NCI-H2081 (cell line): ENCODE measurements at regions not wholly inside any gene's neighbourhood (a gene's known extent, or its start where the extent isn't known, plus 50 kb on each side); places are given as distances from the start of the nearest gene placed in this dataset.
"Not testable (repeated sequence)": the region's sequence is repeated elsewhere in the genome, so short reads cannot be mapped to it uniquely, and the experiment has no call there.

ENCODE experiments used
- DNase-seq, 2 experiments: peaks; one replicate each; lab custom pipeline; 2025; lab: John Stamatoyannopoulos, UW

- DNase-seq = no peak
Measured at GRCh38 chr6:8361259-8361658, 74.1 kb downstream of the SLC35B3 start.

- no peak for DNase-seq
Measured at GRCh38 chr6:8352966-8353340, 82.4 kb downstream of the SLC35B3 start.

GRCh38 chr6:8352335-8352965, 82.9 kb downstream of the SLC35B3 start:
- DNase-seq = peak; percentile 35 to 81

- no peak for DNase-seq
Measured at GRCh38 chr6:8343600-8343999, 91.7 kb downstream of the SLC35B3 start.

- DNase-seq = no peak
Measured at GRCh38 chr6:8342241-8342819, 93.0 kb downstream of the SLC35B3 start.

DNA sequence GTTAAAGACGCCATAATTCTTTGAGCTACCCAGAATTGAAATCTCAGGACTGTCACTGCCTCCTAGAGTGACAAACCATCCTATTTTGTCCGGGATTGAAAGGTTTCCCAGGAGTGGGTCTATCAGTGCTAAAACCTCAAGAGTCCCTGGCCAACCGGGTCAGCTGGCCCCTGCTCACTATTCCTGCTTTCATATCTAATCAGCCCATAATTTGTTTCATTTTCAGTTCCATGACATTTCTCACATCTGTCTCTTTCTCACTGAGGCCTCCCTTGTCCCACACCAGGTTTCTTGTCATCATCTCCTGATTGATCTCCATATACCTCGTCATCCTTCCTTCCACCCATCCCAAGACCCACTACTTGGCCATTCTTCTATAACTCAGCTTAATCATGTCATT, 98.2 kb downstream of the SLC35B3 start:
- DNase-seq = no peak

GRCh38 chr6:8336406-8337057, 98.8 kb downstream of the SLC35B3 start:
- DNase-seq = no peak

- no peak for DNase-seq
Measured at GRCh38 chr6:8335896-8336295, 99.4 kb downstream of the SLC35B3 start.

DNA sequence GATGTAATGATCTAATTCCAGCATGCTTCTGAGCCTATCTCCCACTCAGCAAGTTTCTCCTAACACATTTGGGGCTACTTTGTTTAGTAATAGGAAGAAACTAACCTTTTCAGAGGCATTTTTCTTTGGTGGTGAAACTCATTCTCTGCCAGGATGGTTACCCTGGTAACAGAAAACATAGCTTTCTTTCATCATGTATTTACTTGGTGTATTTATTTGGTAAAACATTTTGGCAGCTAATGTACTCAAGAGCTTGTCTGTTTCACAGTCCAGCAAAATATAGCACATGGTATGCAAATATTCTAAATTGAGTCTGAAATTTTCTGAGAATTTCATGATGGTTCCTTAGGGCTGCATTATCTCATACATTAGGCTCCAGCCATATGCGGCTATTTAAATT, 100.0 kb downstream of the SLC35B3 start:
- peak; percentile 14 to 54 for DNase-seq

DNA sequence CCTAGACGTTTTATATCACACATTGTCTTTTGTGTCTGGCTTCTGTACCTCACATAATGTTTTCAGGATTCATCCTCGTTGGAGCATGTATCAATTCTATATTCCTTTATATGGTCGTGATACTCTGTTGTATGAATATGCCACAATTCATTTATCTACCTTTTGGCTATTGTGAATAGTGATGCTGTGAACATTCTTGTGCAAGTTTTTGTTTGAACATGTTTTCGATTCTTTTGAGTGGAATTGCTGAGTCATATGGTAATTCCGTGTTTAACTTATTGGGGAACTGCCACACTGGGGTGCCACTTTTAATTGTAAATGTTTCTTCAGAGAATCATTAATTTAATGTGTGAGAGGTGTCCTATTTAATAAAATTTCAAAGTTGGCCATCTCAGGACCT, 101.2 kb downstream of the SLC35B3 start:
- DNase-seq = no peak

DNA sequence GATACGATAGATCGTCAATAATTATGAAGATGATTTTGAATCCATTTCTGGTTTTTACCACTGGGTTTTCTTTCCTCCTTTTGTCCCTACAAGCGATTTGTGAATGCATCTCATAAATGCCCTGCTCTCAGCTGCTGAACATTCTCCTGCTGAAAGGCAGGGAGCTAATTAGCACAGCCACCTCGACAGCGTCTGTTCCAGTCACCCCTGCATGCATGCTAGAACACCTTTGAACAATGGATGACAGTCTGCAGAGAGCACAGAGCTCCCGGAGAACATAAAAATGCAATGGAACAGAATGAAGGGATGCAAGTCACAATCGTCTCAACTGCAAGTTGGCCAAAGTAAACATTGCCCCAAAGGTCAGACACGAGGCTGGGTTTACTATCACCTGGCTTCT, 105.8 kb downstream of the SLC35B3 start:
- peak in 1 of 2 experiments; percentile 49 for DNase-seq

DNA sequence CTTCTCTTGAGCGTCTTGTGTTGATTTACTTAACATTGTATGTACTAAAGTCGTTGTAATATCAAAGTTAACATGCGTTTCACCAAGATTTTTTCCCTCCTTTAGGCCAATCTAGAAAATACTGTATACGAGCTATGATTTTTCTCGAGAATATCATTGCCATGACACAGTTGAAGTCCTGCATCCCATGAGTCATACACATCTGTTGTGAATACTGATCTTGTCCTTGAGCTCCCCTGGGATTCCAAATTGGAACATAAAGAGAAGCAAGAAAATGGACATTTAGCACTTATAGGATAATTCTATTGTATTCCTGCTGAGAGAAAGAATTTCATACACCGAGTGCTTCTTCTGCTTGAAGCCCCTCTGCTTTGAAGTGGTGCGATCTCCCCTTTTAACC, 109.6 kb downstream of the SLC35B3 start:
- no peak for DNase-seq

DNA sequence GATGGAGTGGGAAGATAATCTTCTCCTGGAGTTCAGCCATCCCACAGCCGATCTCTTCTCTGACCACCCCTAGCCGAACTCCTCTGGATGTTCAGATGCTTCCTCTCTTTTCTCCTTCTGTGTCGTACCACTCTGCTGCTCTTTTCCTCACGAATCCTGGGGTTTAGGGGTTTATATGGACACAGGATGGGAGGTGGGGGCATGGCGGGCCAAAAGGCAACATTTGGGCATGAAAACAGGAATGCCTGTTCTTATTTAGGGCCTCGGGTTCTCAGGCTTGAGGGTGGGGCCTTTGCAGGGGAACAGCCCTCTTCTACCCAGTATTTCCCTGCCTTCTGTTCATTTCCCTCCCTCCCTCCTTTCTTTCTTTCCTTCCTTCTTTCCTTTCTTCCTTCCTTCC, 112.7 kb downstream of the SLC35B3 start:
- DNase-seq = no peak

GRCh38 chr6:8321671-8322404, 113.5 kb downstream of the SLC35B3 start:
- no peak for DNase-seq

DNA sequence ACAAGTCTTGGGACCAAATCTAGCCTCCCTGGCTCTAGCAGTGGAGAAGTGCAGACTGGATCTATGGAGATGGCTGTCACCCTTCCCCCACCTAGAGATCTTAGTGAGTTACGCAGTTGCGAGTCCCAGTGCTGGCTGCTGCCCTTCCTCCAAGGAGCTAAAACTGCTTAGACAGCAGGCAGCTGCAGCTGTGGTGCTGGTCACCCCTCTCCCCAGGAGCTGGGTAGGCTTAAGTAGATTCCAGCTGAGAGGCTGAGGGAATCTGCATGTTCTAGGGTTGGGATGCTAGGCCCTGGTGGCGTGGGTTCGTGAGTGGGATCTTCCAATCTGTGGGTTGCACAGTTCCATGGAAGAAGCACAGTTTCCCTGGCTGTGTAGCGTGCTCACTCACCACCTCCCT, 120.2 kb downstream of the SLC35B3 start:
- DNase-seq = no peak

DNA sequence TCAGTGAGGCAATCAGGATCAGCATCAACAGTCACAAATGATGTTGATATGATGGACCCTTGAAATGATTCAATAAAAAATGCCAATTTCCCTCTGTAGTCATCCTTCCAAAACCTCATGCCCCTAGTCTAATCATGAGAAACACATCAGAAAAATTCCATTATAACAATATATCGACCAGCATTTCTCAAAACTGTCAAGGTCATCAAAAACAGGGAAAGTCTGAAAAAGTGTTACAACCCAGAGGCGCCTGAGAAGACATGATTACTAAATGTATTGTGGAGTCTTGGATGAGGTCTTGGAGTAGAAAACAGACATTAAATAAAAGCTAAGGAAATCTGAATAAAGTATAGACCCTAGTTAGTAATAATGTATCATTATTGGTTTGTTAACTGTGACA, 133.8 kb downstream of the SLC35B3 start:
- DNase-seq = no peak

DNA sequence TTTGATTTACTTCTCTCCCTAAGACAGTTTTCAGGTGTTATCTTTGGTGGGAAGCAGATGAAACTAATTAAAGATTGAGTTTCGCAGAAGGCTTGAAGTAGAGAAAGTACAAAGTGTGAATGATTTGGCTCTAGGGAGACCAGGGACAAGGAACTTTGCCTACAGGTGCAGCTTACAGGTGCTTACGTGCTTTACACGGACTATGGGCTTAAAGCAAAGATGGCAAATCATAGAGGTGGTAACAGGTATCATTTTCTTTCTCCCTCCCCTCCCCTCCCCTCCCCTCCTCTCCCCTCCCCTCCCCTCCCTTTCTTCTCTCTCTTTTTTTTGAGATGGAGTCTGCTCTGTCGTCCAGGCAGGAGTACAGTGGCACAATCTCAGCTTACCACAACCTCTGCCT, 136.3 kb downstream of the SLC35B3 start:
- no peak for DNase-seq

- DNase-seq = not testable (repeated sequence)
Measured at GRCh38 chr6:8282946-8283345, 152.4 kb downstream of the SLC35B3 start.

DNA sequence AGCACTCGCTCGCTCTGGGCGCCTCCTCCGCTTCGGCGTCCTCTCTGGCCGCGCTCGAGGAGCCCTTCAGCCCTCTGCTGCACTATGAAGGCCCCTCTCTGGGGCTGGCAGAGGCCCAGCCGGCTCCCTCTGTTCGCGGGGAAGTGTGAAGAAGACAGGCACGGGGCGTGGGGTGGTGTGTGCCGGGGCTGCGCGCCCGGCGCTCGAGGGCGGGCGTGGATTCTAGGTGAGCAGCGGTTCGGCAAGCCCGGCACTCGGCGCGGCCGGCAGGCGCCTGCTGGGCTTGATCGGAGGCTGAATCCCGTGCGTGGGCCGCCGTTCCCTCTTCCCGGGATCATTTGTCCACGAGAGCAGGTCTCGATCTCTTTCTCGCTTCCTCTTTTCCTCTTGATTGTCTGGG, 153.0 kb downstream of the SLC35B3 start:
- DNase-seq = no peak

- peak in 1 of 2 experiments; percentile 29 for DNase-seq
Measured at GRCh38 chr6:8279041-8279805, 156.1 kb downstream of the SLC35B3 start.

GRCh38 chr6:8278562-8278961, 156.8 kb downstream of the SLC35B3 start:
- no peak for DNase-seq

DNA sequence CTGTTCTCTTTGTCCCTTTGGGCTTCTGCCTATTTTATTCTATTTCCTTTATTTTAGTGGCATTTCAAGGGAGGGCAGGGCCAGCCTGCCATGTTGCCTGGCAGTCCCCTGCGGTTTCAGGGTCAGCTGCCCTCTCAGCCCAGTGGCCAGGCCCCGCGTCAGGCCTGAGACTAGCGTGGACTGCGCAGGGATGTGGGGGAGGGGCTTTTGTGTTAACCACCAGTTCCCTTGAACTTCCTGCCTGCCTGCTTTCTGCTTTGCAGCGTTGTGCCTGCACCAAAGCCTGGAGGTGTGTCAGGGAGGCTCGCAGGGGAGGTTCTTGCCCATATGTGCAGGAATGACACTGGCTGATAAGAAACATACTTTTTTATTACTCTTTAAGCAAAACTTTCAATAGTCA, 157.6 kb downstream of the SLC35B3 start:
- DNase-seq = no peak
